HepG2 (cell line): ENCODE measurements at regions not wholly inside any gene's neighbourhood (a gene's known extent, or its start where the extent isn't known, plus 50 kb on each side); places are given as distances from the start of the nearest gene placed in this dataset.

Source experiments
- ATAC-seq: fragments of 200-7000 bp; cut with Tn5 transposase; 3 replicates; pipeline ENCODE4 v1.9.1; 2020; ENCODE audit warnings: mild to moderate bottlenecking, moderate library complexity
- BruUV-seq: library from RNA; stranded (reverse); fragments of 400-500 nt; replicated peaks from 2 replicates; lab custom pipeline; 2021; lab: Mats Ljungman, UMichigan
- CTCF ChIA-PET: fragments of 300-600 bp; formaldehyde crosslinking; extraction: SDS; loops from one replicate; lab custom pipeline; 2021; ENCODE audit warnings: low total read pairs, inconsistent platforms, low intra/inter-chr PET ratio; lab: Yijun Ruan, JAX
- POLR2A ChIA-PET: fragments of 350-600 bp; sonication (Branson Sonifier 250); formaldehyde crosslinking; loops from one replicate; lab custom pipeline; 2020; ENCODE audit warnings: antibody characterized with exemption, inconsistent platforms; lab: Yijun Ruan, JAX
- DNase-seq: peaks from one replicate; pipeline ENCODE4 v3.0.0-alpha.2; 2015; ENCODE audit warnings: low spot score
- FAIRE-seq: peaks from 3 replicates; lab custom pipeline; 2011; peaks lifted over from hg19 to GRCh38; lab: Jason Lieb, UNC
- H2AFZ ChIP-seq: one replicate; pipeline ENCODE4 v1.6.1; 2011; ENCODE audit warnings: low read length, inconsistent platforms
- H3K27ac ChIP-seq: fragments of 300-600 bp; 3 replicates; pipeline ENCODE4 v1.8.0; 2011; ENCODE audit warnings: mixed run types, mild to moderate bottlenecking, mixed read lengths, low read length, inconsistent platforms; ENCODE audit not compliant: insufficient read depth; ENCODE audit errors: extremely low read length
- H3K27me3 ChIP-seq, 2 experiments: fragments of 200-600 bp in 1 of 2; 2 replicates in 1 of 2; 3 replicates in 1 of 2; pipeline versions ENCODE4 v1.6.0 to v1.8.0; 2011; ENCODE audit warnings: low read length in 2 of 2, mild to moderate bottlenecking in 2 of 2, moderate library complexity in 2 of 2, inconsistent platforms in 1 of 2; ENCODE audit not compliant: insufficient read depth in 2 of 2, control insufficient read depth in 1 of 2
- H3K36me3 ChIP-seq, 2 experiments: fragments of 200-600 bp in 1 of 2; replicated peaks in 1 of 2; 2 replicates in 1 of 2; 3 replicates in 1 of 2; pipeline versions ENCODE4 v1.5.1 to v1.8.0; 2011; ENCODE audit warnings: low read length in 2 of 2, inconsistent platforms in 1 of 2; ENCODE audit not compliant: insufficient read depth in 2 of 2, control insufficient read depth in 1 of 2
- H3K4me1 ChIP-seq: 2 replicates; pipeline ENCODE4 v1.5.1; 2012; ENCODE audit warnings: low read length, inconsistent platforms; ENCODE audit not compliant: insufficient read depth
- H3K4me2 ChIP-seq: 2 replicates; pipeline ENCODE4 v1.6.0; 2011; ENCODE audit warnings: low read depth, low read length, inconsistent platforms
- H3K4me3 ChIP-seq, 3 experiments: fragments of 200-600 bp in 1 of 3; sonication (generic), shearing (Covaris generic) in 1 of 3; replicated peaks in 1 of 3; 2 replicates each; pipeline ENCODE4 v1.5.1; 2011 to 2016; ENCODE audit warnings: low read length in 3 of 3, inconsistent platforms in 2 of 3, low read depth in 2 of 3, mild to moderate bottlenecking in 2 of 3, control low read depth in 1 of 3, mixed read lengths in 1 of 3; ENCODE audit not compliant: insufficient read depth in 1 of 3
- H3K79me2 ChIP-seq: one replicate; pipeline ENCODE4 v1.6.1; 2011; ENCODE audit warnings: low read length, inconsistent platforms; ENCODE audit not compliant: insufficient read depth
- H3K9ac ChIP-seq: 2 replicates; pipeline ENCODE4 v1.6.0; 2011; ENCODE audit warnings: mild to moderate bottlenecking, low read depth, low read length, inconsistent platforms; ENCODE audit not compliant: insufficient read depth
- H3K9me3 ChIP-seq: 2 replicates; pipeline ENCODE4 v1.5.1; 2012; ENCODE audit warnings: mild to moderate bottlenecking, low read length
- H4K20me1 ChIP-seq: 2 replicates; pipeline ENCODE4 v1.6.0; 2011; ENCODE audit warnings: inconsistent platforms, mild to moderate bottlenecking, low read length, moderate library complexity; ENCODE audit not compliant: insufficient read depth
- HNRNPH1 ChIP-seq: fragments of 200-400 bp; formaldehyde crosslinking; optimal IDR thresholded peaks from 2 replicates; pipeline ENCODE3; 2017; ENCODE audit warnings: mild to moderate bottlenecking, low read depth, low read length
- NFATC3 ChIP-seq: sonication (generic); formaldehyde crosslinking; IDR thresholded peaks from 2 replicates; pipeline ENCODE4 v1.5.1; 2020; ENCODE audit warnings: mild to moderate bottlenecking, missing genetic modification reagents
- SP5 ChIP-seq: IDR thresholded peaks from 2 replicates; pipeline ENCODE4 v1.6.1; 2016; ENCODE audit warnings: low read depth, borderline replicate concordance
- ZBED4 ChIP-seq: sonication (generic); formaldehyde crosslinking; IDR thresholded peaks from 2 replicates; pipeline ENCODE4 v1.4.0; 2020; ENCODE audit warnings: missing genetic modification reagents, borderline replicate concordance
- ZNF280D ChIP-seq: sonication (generic); formaldehyde crosslinking; IDR thresholded peaks from 2 replicates; pipeline ENCODE4 v1.5.1; 2020; ENCODE audit warnings: mild to moderate bottlenecking, missing genetic modification reagents
- ZNF432 ChIP-seq: sonication (generic); formaldehyde crosslinking; IDR thresholded peaks from 2 replicates; pipeline ENCODE4 v1.5.0; 2020; ENCODE audit warnings: missing genetic modification reagents, mild to moderate bottlenecking, borderline replicate concordance
- ZNF629 ChIP-seq: sonication (generic); formaldehyde crosslinking; conservative IDR thresholded peaks from 2 replicates; pipeline ENCODE4 v1.5.0; 2020; ENCODE audit warnings: missing genetic modification reagents
- WGBS: methylation state at CpG from one replicate; pipeline ENCODE4 v1.1.6; 2017; ENCODE audit warnings: low lambda C conversion rate; 5-methylcytosine and 5-hydroxymethylcytosine counted together
- in situ Hi-C: cut with HindIII; loops from 2 replicates; pipeline ENCODE4 v1.10.0; 2017; ENCODE audit warnings: low pct_unique_long_range_greater_than_20kb; ENCODE audit not compliant: extremely low pct_ligation_motif_present
- intact Hi-C: fragments of 100-400 bp; cut with micrococcal nuclease; formaldehyde crosslinking; loops from one replicate; pipeline ENCODE4 v1.10.0; 2022; ENCODE audit not compliant: unreplicated experiment

DNA sequence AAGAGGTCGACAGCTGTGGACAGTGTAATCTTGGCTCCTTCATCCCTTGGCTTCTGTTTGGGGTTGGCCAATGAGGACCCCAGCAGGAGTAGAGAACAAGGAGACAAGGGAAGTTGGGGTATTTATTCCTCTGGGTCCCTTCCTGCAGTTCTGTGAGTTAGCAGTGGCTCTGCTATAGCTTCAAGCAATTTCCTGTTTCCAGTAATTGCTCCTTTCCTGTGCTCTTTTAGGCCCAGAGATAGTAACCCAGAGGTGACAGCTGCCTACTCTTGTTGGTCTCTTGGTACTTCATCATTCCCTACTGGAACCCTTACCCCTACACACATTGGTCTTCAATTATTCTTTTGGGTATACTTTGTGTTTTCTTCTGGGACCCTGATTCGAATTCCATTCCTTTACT, 92.9 kb downstream of the NR1D2 start:
- H3K4me2 ChIP-seq: no peak overlapping the region
- ChIA-PET POLR2A (no interaction called here), CTCF (no interaction called here)
- BruUV-seq: no TSS peak
- H3K4me3 ChIP-seq: no peak overlapping the region
- no peaks in the 10 kb centered on the region for H3K36me3 ChIP-seq
- H4K20me1 ChIP-seq: no peaks in the 10 kb centered on the region
- H3K9me3 ChIP-seq: no peaks in the 10 kb centered on the region
- H3K4me1 ChIP-seq: no peaks in the 10 kb centered on the region
- no peak for FAIRE-seq
- TF ChIP-seq ZBED4 (CRISPR knock-in tag): no peak
- no peak for TF ChIP-seq ZNF432 (CRISPR knock-in tag)
- no peak for TF ChIP-seq ZNF280D (CRISPR knock-in tag)
- TF ChIP-seq HNRNPH1: no peak
- TF ChIP-seq NFATC3: no peak
- TF ChIP-seq SP5: no peak
- TF ChIP-seq ZNF629: no peak
- H3K27ac ChIP-seq: no peak overlapping the region
- DNase-seq: no peak
- no peak overlapping the region for H3K9ac ChIP-seq
- intact Hi-C loops: no loop called here
- H2AFZ ChIP-seq: no peak overlapping the region
- ATAC-seq: no peak
- no peaks in the 10 kb centered on the region for H3K79me2 ChIP-seq
- 0% methylated on average over 2 of the region's 2 CpGs for WGBS
- in situ Hi-C loops: no loop called here
- H3K27me3 ChIP-seq: no peaks in the 10 kb centered on the region; a peak in 1 of 5 replicates
